Astrocyte (in vitro differentiated cells and primary cell): ENCODE measurements at regions not wholly inside any gene's neighbourhood (a gene's known extent, or its start where the extent isn't known, plus 50 kb on each side); places are given as distances from the start of the nearest gene placed in this dataset.
"Not testable (repeated sequence)": the region's sequence is repeated elsewhere in the genome, so short reads cannot be mapped to it uniquely, and the experiment has no call there.

Experiments used
- DNase-seq: peaks from one replicate; pipeline ENCODE4 v3.0.0-alpha.2; 2010; ENCODE audit warnings: low read depth
- FAIRE-seq: peaks from 2 replicates; lab custom pipeline; 2011; peaks lifted over from hg19 to GRCh38; lab: Jason Lieb, UNC
- H2AFZ ChIP-seq: 2 replicates; pipeline ENCODE4 v1.6.0; 2012; ENCODE audit warnings: low read depth, low read length, inconsistent platforms
- H3K27ac ChIP-seq: 2 replicates; pipeline ENCODE4 v1.5.1; 2011; ENCODE audit warnings: low read depth, low read length, inconsistent platforms
- H3K27me3 ChIP-seq: 2 replicates; pipeline ENCODE4 v1.6.0; 2011; ENCODE audit warnings: low read length, inconsistent platforms; ENCODE audit not compliant: insufficient read depth
- H3K36me3 ChIP-seq: 2 replicates; pipeline ENCODE4 v1.5.1; 2011; ENCODE audit warnings: low read length, inconsistent platforms; ENCODE audit not compliant: insufficient read depth
- H3K4me1 ChIP-seq: 2 replicates; pipeline ENCODE4 v1.5.1; 2011; ENCODE audit warnings: low read length, inconsistent platforms; ENCODE audit not compliant: insufficient read depth
- H3K4me2 ChIP-seq: 2 replicates; pipeline ENCODE4 v1.6.0; 2012; ENCODE audit warnings: low read length, inconsistent platforms
- H3K4me3 ChIP-seq: 2 replicates; pipeline ENCODE4 v1.5.1; 2011; ENCODE audit warnings: low read depth, mild to moderate bottlenecking, low read length, inconsistent platforms; ENCODE audit not compliant: insufficient read depth
- H3K79me2 ChIP-seq: 2 replicates; pipeline ENCODE4 v1.6.0; 2012; ENCODE audit warnings: mild to moderate bottlenecking, low read length, inconsistent platforms; ENCODE audit not compliant: insufficient read depth
- H3K9ac ChIP-seq: 2 replicates; pipeline ENCODE4 v1.6.0; 2012; ENCODE audit warnings: mild to moderate bottlenecking, low read length, inconsistent platforms
- H3K9me3 ChIP-seq: 2 replicates; pipeline ENCODE4 v1.5.1; 2012; ENCODE audit warnings: low read depth, mild to moderate bottlenecking, low read length, inconsistent platforms; ENCODE audit not compliant: insufficient read depth
- H4K20me1 ChIP-seq: 2 replicates; pipeline ENCODE4 v1.6.0; 2012; ENCODE audit warnings: low read length, inconsistent platforms; ENCODE audit not compliant: insufficient read depth
- H3K27ac Mint-ChIP-seq: one replicate; pipeline ENCODE4 v1.8.0; 2021; ENCODE audit warnings: mild to moderate bottlenecking, mixed read lengths; ENCODE audit not compliant: unreplicated experiment
- H3K27me3 Mint-ChIP-seq: one replicate; pipeline ENCODE4 v1.8.0; 2021; ENCODE audit warnings: low read depth, mixed read lengths; ENCODE audit not compliant: unreplicated experiment
- H3K36me3 Mint-ChIP-seq: one replicate; pipeline ENCODE4 v1.8.0; 2021; ENCODE audit warnings: low read depth, mixed read lengths; ENCODE audit not compliant: unreplicated experiment
- H3K4me1 Mint-ChIP-seq: one replicate; pipeline ENCODE4 v1.8.0; 2021; ENCODE audit warnings: low read depth, mixed read lengths; ENCODE audit not compliant: unreplicated experiment
- H3K4me3 Mint-ChIP-seq: one replicate; pipeline ENCODE4 v1.8.0; 2021; ENCODE audit warnings: mild to moderate bottlenecking, moderate library complexity, mixed read lengths; ENCODE audit not compliant: unreplicated experiment
- H3K9me3 Mint-ChIP-seq: one replicate; pipeline ENCODE4 v1.8.0; 2021; ENCODE audit warnings: mild to moderate bottlenecking, mixed read lengths; ENCODE audit not compliant: unreplicated experiment
- EZH2 ChIP-seq: IDR thresholded peaks from 2 replicates; pipeline ENCODE4 v1.6.1; 2012; ENCODE audit warnings: mild to moderate bottlenecking, low read length, inconsistent platforms; ENCODE audit not compliant: insufficient read depth
- TF ChIP-seq, protein P1 (sequence below): IDR thresholded peaks from 2 replicates; pipeline ENCODE4 v1.5.1; 2011; ENCODE audit warnings: low read depth, mild to moderate bottlenecking, inconsistent platforms, low read length, moderate library complexity; ENCODE audit not compliant: insufficient read depth

- no peak for FAIRE-seq
- peaks cover 10% of the 10 kb centered on the region for H3K4me1 ChIP-seq
- H3K36me3 ChIP-seq = no peaks in the 10 kb centered on the region
These were observed 128.0 kb downstream of the LAT start for GRCh38 chr16:29112755-29113347.

DNA sequence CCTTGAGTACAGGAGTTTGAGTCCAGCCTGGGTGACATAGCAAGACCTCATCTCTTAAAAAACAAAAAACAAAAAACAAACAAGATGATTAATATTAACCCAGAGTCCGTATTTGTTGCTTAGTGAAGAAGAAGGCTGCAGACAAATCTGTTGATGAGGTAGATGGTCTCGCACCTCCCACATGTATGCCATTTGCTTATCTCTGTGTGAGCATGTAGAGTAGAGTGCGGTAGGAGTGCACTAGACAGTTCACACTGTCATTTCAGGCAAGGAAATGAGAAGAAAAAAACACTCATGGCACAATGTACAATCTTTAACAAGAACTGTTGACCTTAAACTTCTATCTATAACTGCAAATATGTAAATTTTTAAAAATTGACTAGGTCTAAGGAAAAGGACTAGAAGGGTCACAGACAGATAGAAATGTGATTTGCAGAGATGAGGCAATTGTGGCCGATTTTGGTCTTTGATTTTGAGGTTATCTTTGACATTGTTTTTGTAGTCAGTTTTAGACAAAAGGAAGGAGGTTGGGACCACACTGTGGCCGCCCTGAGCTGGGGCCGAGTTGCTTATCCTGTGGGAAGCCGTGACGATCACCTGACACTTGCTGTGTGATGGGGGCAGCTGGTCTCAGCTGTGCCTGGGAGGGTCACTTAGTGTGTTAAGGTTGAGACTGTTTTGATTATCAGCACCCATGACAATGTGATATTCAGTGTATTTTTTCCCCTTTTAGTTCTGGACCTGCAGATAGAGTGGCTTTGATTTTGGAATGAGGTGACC is 127.2 kb downstream of the LAT start:
- not testable (repeated sequence) for H3K9me3 ChIP-seq, H3K27ac Mint-ChIP-seq, H3K27ac ChIP-seq, H2AFZ ChIP-seq, H3K4me3 ChIP-seq, H3K79me2 ChIP-seq, H3K4me2 ChIP-seq, FAIRE-seq, H3K4me3 Mint-ChIP-seq, H3K9me3 Mint-ChIP-seq, H3K27me3 ChIP-seq, H3K36me3 Mint-ChIP-seq, H3K4me1 Mint-ChIP-seq, DNase-seq, H3K36me3 ChIP-seq, H4K20me1 ChIP-seq, H3K9ac ChIP-seq
- H3K4me1 ChIP-seq = peaks cover 10% of the 10 kb centered on the region
- peaks cover 32% of the 10 kb centered on the region for H3K27me3 Mint-ChIP-seq

More at GRCh38 chr16:29112755-29113347, 128.0 kb downstream of the LAT start:
- DNase-seq = no peak
- no peak overlapping the region for H3K4me3 Mint-ChIP-seq
- Histone ChIP-seq H3K4me2 (no peak overlapping the region), H3K79me2 (no peaks in the 10 kb centered on the region), H3K4me3 (no peak overlapping the region), H3K27me3 (no peaks in the 10 kb centered on the region), H4K20me1 (no peaks in the 10 kb centered on the region), H3K9ac (no peak overlapping the region), H3K27ac (no peak overlapping the region), H2AFZ (no peak overlapping the region), H3K9me3 (no peaks in the 10 kb centered on the region)
- H3K9me3 Mint-ChIP-seq = no peaks in the 10 kb centered on the region
- no peaks in the 10 kb centered on the region for H3K36me3 Mint-ChIP-seq
- H3K4me1 Mint-ChIP-seq = peaks cover 2% of the 10 kb centered on the region
- H3K27me3 Mint-ChIP-seq = peaks cover 32% of the 10 kb centered on the region
- no peak overlapping the region for H3K27ac Mint-ChIP-seq
- TF ChIP-seq EZH2 = no peak
- TF ChIP-seq, protein P1, sequence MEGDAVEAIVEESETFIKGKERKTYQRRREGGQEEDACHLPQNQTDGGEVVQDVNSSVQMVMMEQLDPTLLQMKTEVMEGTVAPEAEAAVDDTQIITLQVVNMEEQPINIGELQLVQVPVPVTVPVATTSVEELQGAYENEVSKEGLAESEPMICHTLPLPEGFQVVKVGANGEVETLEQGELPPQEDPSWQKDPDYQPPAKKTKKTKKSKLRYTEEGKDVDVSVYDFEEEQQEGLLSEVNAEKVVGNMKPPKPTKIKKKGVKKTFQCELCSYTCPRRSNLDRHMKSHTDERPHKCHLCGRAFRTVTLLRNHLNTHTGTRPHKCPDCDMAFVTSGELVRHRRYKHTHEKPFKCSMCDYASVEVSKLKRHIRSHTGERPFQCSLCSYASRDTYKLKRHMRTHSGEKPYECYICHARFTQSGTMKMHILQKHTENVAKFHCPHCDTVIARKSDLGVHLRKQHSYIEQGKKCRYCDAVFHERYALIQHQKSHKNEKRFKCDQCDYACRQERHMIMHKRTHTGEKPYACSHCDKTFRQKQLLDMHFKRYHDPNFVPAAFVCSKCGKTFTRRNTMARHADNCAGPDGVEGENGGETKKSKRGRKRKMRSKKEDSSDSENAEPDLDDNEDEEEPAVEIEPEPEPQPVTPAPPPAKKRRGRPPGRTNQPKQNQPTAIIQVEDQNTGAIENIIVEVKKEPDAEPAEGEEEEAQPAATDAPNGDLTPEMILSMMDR = peak; percentile 9

DNA sequence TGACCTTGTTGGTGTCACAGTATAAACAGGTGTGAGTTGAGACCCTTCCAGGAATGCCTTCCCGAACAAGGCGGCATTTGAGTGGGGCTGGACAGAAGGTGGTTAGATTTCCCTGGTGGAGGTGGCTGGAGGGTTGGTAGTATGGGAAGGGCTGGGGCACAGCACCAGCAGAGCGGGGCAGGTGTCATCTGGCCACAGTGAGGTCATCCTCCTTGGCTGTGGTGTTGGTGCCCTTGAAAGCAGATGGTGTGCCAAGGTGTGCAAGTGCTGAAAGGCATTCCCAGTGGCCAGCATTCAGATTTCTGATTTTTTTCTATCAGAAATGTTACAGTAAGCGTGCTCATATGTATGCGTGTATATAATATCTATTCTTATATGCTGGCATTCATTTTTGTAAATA is 126.6 kb downstream of the LAT start:
- no peak for TF ChIP-seq EZH2
- TF ChIP-seq, protein P1 = no peak
- Mint-ChIP-seq H3K27me3 (peaks cover 36% of the 10 kb centered on the region), H3K4me3 (no peak overlapping the region)

DNA sequence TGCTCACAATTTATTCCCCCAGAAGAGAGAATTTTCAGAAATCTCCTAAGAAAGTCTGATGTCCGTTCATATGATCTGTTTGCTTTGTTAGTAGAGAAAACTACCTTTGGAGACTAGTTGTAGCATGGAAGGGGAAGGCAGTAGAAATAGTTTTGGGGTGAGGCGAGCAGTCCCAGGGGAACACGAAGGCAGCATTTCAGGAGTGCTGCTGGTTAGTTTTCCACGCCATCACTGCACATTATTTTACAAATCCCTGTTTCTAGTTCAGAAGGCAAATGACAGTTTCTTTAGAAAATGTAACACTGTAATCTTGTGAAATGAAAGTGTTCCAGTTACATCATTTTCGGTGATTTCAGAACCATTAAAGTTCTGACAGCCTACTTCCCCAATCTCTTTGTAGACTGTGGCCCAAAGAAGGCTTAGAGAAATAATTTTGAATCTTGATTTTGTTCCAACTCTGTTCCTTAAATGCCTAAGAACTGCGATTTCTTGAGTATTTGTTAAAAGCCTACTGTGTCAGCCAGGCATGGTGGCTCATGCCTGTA is 123.8 kb downstream of the LAT start:
- H3K4me2 ChIP-seq, H3K27ac Mint-ChIP-seq, H3K9me3 ChIP-seq, H3K4me1 ChIP-seq, H2AFZ ChIP-seq, H3K9ac ChIP-seq, H4K20me1 ChIP-seq, H3K4me3 Mint-ChIP-seq, H3K27ac ChIP-seq, H3K4me1 Mint-ChIP-seq, H3K4me3 ChIP-seq, H3K79me2 ChIP-seq, H3K27me3 ChIP-seq, H3K9me3 Mint-ChIP-seq, H3K36me3 ChIP-seq, H3K36me3 Mint-ChIP-seq, FAIRE-seq, DNase-seq: not testable (repeated sequence)
- H3K27me3 Mint-ChIP-seq = peaks cover 21% of the 10 kb centered on the region

More for the DNA sequence above, 126.6 kb downstream of the LAT start:
- H3K36me3 Mint-ChIP-seq = no peaks in the 10 kb centered on the region
- Histone ChIP-seq H3K4me2 (no peak overlapping the region), H2AFZ (no peak overlapping the region), H3K4me3 (no peak overlapping the region), H3K79me2 (no peaks in the 10 kb centered on the region), H3K27me3 (no peaks in the 10 kb centered on the region), H3K4me1 (peaks cover 10% of the 10 kb centered on the region), H3K9ac (no peak overlapping the region), H3K36me3 (no peaks in the 10 kb centered on the region), H4K20me1 (no peaks in the 10 kb centered on the region), H3K27ac (no peak overlapping the region), H3K9me3 (no peaks in the 10 kb centered on the region)
- DNase-seq (no peak), FAIRE-seq (no peak)
- no peak overlapping the region for H3K27ac Mint-ChIP-seq
- no peaks in the 10 kb centered on the region for H3K9me3 Mint-ChIP-seq
- H3K4me1 Mint-ChIP-seq = peaks cover 2% of the 10 kb centered on the region
